Activated CD4-positive, alpha-beta T cell treated with anti-CD3 and anti-CD28 coated beads for 4 hours (primary cell): ENCODE measurements at regions not wholly inside any gene's neighbourhood (a gene's known extent, or its start where the extent isn't known, plus 50 kb on each side); places are given as distances from the start of the nearest gene placed in this dataset.

Source experiments
- DNase-seq, 2 donors: peaks; one replicate each; pipeline ENCODE4 v3.0.0-alpha.2; 2020

GRCh38 chr16:26295625-26296304, 604.0 kb downstream of the HS3ST4 start:
- no peak for DNase-seq

- DNase-seq = no peak
These were observed 609.8 kb downstream of the HS3ST4 start for GRCh38 chr16:26301516-26301915.

- no peak for DNase-seq
These were observed 625.1 kb downstream of the HS3ST4 start for GRCh38 chr16:26316683-26317464.

GRCh38 chr16:26317885-26318284, 626.1 kb downstream of the HS3ST4 start:
- DNase-seq = no peak

GRCh38 chr16:26330654-26331053, 638.9 kb downstream of the HS3ST4 start:
- DNase-seq = no peak

GRCh38 chr16:26334218-26335111, 642.7 kb downstream of the HS3ST4 start:
- DNase-seq = no peak

GRCh38 chr16:26335236-26335853, 643.6 kb downstream of the HS3ST4 start:
- DNase-seq = no peak

- no peak for DNase-seq
These were observed 650.9 kb downstream of the HS3ST4 start for GRCh38 chr16:26342621-26343020.

GRCh38 chr16:26344240-26344776, 652.5 kb downstream of the HS3ST4 start:
- DNase-seq = no peak

GRCh38 chr16:26344976-26345375, 653.2 kb downstream of the HS3ST4 start:
- no peak for DNase-seq

- DNase-seq = no peak
These were observed 654.2 kb downstream of the HS3ST4 start for GRCh38 chr16:26345966-26346365.

- no peak for DNase-seq
These were observed 656.3 kb downstream of the HS3ST4 start for GRCh38 chr16:26348095-26348494.

GRCh38 chr16:26360867-26361266, 669.1 kb downstream of the HS3ST4 start:
- DNase-seq = no peak

- no peak for DNase-seq
These were observed 671.8 kb downstream of the HS3ST4 start for GRCh38 chr16:26363581-26363980.

GRCh38 chr16:26365161-26365940, 673.6 kb downstream of the HS3ST4 start:
- no peak for DNase-seq

GRCh38 chr16:26371349-26371869, 679.6 kb downstream of the HS3ST4 start:
- no peak for DNase-seq

- no peak for DNase-seq
These were observed 682.6 kb downstream of the HS3ST4 start for GRCh38 chr16:26374279-26374925.

GRCh38 chr16:26382586-26382985, 684.1 kb upstream of the C16orf82 start:
- DNase-seq = no peak

- DNase-seq = no peak
These were observed 680.6 kb upstream of the C16orf82 start for GRCh38 chr16:26386096-26386495.

GRCh38 chr16:26391833-26392232, 674.9 kb upstream of the C16orf82 start:
- no peak for DNase-seq

GRCh38 chr16:26394409-26394808, 672.3 kb upstream of the C16orf82 start:
- no peak for DNase-seq
